HCT116 (cell line): ENCODE measurements at regions not wholly inside any gene's neighbourhood (a gene's known extent, or its start where the extent isn't known, plus 50 kb on each side); places are given as distances from the start of the nearest gene placed in this dataset.

Experiments
- ATAC-seq: fragments of 200-7000 bp; cut with Tn5 transposase; 2 replicates; pipeline ENCODE4 v1.9.1; 2020; ENCODE audit warnings: mild to moderate bottlenecking, moderate library complexity
- BruUV-seq: library from RNA; stranded (reverse); fragments of 400-500 nt; replicated peaks from 2 replicates; lab custom pipeline; 2021; lab: Mats Ljungman, UMichigan
- CTCF ChIA-PET: fragments of 300-600 bp; sonication (Branson Sonifier 250); formaldehyde crosslinking; loops from one replicate; lab custom pipeline; 2021; ENCODE audit warnings: antibody characterized with exemption; lab: Charles Lee
- POLR2A ChIA-PET: fragments of 300-600, 350-600 bp; sonication (Branson Sonifier 250); formaldehyde crosslinking; loops from one replicate; lab custom pipeline; 2021; ENCODE audit warnings: antibody characterized with exemption; lab: Charles Lee
- RAD21 ChIA-PET, 2 experiments: fragments of 300-600 bp; sonication (Branson Sonifier 250); formaldehyde crosslinking; loops; one replicate each; lab custom pipeline; 2023; ENCODE audit warnings: low total read pairs in 2 of 2; ENCODE audit not compliant: uncharacterized antibody in 2 of 2, unreplicated experiment in 2 of 2, low non-redundant PET in 1 of 2; lab: Charles Lee
- DNase-seq: peaks from one replicate; pipeline ENCODE4 v3.0.0-alpha.2; 2010; ENCODE audit warnings: low read depth, low spot score
- H2AFZ ChIP-seq: fragments of 200-600 bp; shearing (Covaris generic), sonication (generic); 2 replicates; pipeline ENCODE4 v1.6.1; 2017; ENCODE audit warnings: low read depth, mixed run types, mixed read lengths, antibody characterized with exemption, low read length; ENCODE audit not compliant: poor library complexity, severe bottlenecking
- H3K27ac ChIP-seq: 2 replicates; pipeline ENCODE4 v1.5.1; 2012; ENCODE audit warnings: low read depth, low read length
- H3K27me3 ChIP-seq: fragments of 200-600 bp; sonication (generic); 2 replicates; pipeline ENCODE4 v1.6.1; 2016; ENCODE audit warnings: mixed run types, low read length, mixed read lengths; ENCODE audit not compliant: insufficient read depth
- H3K36me3 ChIP-seq, 2 experiments: fragments of 200-500 bp in 1 of 2; fragments of 200-600 bp in 1 of 2; sonication (Bioruptor generic) in 1 of 2; sonication (generic) in 1 of 2; 2 replicates each; pipeline versions ENCODE4 v1.5.1 to v1.6.1; 2014 to 2016; ENCODE audit warnings: low read length in 2 of 2, inconsistent platforms in 1 of 2, mixed read lengths in 1 of 2, mixed run types in 1 of 2; ENCODE audit not compliant: insufficient read depth in 2 of 2, control insufficient read depth in 1 of 2
- H3K4me1 ChIP-seq, 2 experiments: fragments of 200-600 bp in 1 of 2; sonication (generic) in 1 of 2; 2 replicates each; pipeline versions ENCODE4 v1.5.1 to v1.6.1; 2012 to 2017; ENCODE audit warnings: low read length in 2 of 2, inconsistent platforms in 1 of 2, mild to moderate bottlenecking in 1 of 2, mixed read lengths in 1 of 2, mixed run types in 1 of 2, moderate library complexity in 1 of 2; ENCODE audit not compliant: insufficient read depth in 2 of 2, control insufficient read depth in 1 of 2
- H3K4me2 ChIP-seq: fragments of 200-600 bp; sonication (generic); 2 replicates; pipeline ENCODE4 v1.6.1; 2017; ENCODE audit warnings: mixed run types, low read length, mixed read lengths
- H3K4me3 ChIP-seq, 2 experiments: fragments of 200-600 bp in 1 of 2; sonication (generic) in 1 of 2; replicated peaks in 1 of 2; 2 replicates each; pipeline ENCODE4 v1.5.1; 2011 to 2016; ENCODE audit warnings: low read length in 2 of 2, control low read depth in 1 of 2, low read depth in 1 of 2, mild to moderate bottlenecking in 1 of 2, mixed read lengths in 1 of 2, mixed run types in 1 of 2
- H3K79me2 ChIP-seq: fragments of 200-600 bp; sonication (generic); 2 replicates; pipeline ENCODE4 v1.6.1; 2017; ENCODE audit warnings: mild to moderate bottlenecking, mixed run types, low read length, moderate library complexity, mixed read lengths; ENCODE audit not compliant: insufficient read depth
- H3K9ac ChIP-seq: fragments of 200-600 bp; sonication (generic); 2 replicates; pipeline ENCODE4 v1.6.1; 2016; ENCODE audit warnings: low read length, mixed read lengths
- H3K9me2 ChIP-seq: fragments of 200-600 bp; sonication (generic), shearing (Covaris generic); 2 replicates; pipeline ENCODE4 v1.6.1; 2017; ENCODE audit warnings: mixed run types, mild to moderate bottlenecking, moderate library complexity; ENCODE audit not compliant: insufficient read depth
- H3K9me3 ChIP-seq, 2 experiments: fragments of 200-500 bp in 1 of 2; fragments of 200-600 bp in 1 of 2; sonication (Bioruptor generic) in 1 of 2; sonication (generic) in 1 of 2; 2 replicates each; pipeline ENCODE4 v1.6.1; 2014 to 2017; ENCODE audit warnings: low read length in 2 of 2, mixed read lengths in 2 of 2, inconsistent platforms in 1 of 2, low read depth in 1 of 2, mild to moderate bottlenecking in 1 of 2, mixed run types in 1 of 2, moderate library complexity in 1 of 2; ENCODE audit not compliant: control insufficient read depth in 1 of 2, insufficient read depth in 1 of 2
- H4K20me1 ChIP-seq: fragments of 200-600 bp; sonication (generic), shearing (Covaris generic); 2 replicates; pipeline ENCODE4 v1.6.1; 2017; ENCODE audit warnings: mixed run types, mild to moderate bottlenecking, moderate library complexity; ENCODE audit not compliant: insufficient read depth
- CBX3 ChIP-seq: IDR thresholded peaks from 2 replicates; pipeline ENCODE4 v1.6.1; 2012; ENCODE audit warnings: low read depth
- EZH2phosphoT487 ChIP-seq: fragments of 200-600 bp; IDR thresholded peaks from 2 replicates; pipeline ENCODE4 v1.6.1; 2018; ENCODE audit warnings: antibody characterized with exemption, borderline replicate concordance
- FOSL1 ChIP-seq: IDR thresholded peaks from 2 replicates; pipeline ENCODE4 v1.6.1; 2012; ENCODE audit warnings: low read depth
- POLR2AphosphoS5 ChIP-seq: IDR thresholded peaks from 2 replicates; pipeline ENCODE4 v1.6.1; 2011; ENCODE audit warnings: mild to moderate bottlenecking, low read depth, low read length, moderate library complexity
- SP1 ChIP-seq: IDR thresholded peaks from 2 replicates; pipeline ENCODE4 v1.6.1; 2012; ENCODE audit warnings: low read depth
- YY1 ChIP-seq: IDR thresholded peaks from 2 replicates; pipeline ENCODE4 v1.6.1; 2011; ENCODE audit warnings: low read length, low read depth, moderate library complexity, mild to moderate bottlenecking; ENCODE audit not compliant: insufficient replicate concordance; ENCODE audit errors: extremely low read depth
- intact Hi-C: fragments of 100-400 bp; cut with micrococcal nuclease; formaldehyde crosslinking; loops from 2 replicates; pipeline ENCODE4 v1.10.0; 2022

DNA sequence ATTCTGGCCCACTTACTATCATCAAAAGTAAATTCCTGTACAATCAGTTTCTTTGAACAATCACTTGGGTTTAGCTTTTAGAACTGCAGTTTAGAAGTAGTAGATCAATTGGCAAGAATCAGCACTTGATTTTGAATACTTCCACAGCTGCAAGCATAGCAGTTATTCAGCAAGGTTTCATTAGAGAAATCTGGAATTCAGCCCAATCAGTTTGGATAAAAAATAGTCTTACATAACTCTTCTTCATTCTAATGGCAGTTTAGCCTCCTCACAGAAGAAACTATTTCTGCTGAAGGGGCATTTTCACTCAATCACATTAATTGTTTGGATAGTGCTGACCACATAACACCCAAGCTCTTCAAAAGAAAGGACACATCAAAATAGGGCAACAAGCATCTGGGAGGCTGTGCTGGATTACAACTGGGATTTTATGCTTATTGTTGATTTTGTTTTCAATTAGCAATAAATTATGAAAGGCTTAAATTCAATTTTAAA is 336.2 kb upstream of the PDE4D start:
- ChIA-PET POLR2A (no interaction called here), CTCF (no interaction called here), RAD21 (no interaction called here)
- TF ChIP-seq EZH2phosphoT487, result no peak
- TF ChIP-seq CBX3, result no peak
- H3K79me2 ChIP-seq, result no peaks in the 10 kb centered on the region
- H3K9ac ChIP-seq, result no peak overlapping the region
- no peaks in the 10 kb centered on the region for H3K9me2 ChIP-seq
- H2AFZ ChIP-seq, result no peak overlapping the region
- H3K9me3 ChIP-seq, result no peaks in the 10 kb centered on the region
- no TSS peak for BruUV-seq
- intact Hi-C loops, result no loop called here
- no peak overlapping the region for H3K4me2 ChIP-seq
- no peak for ATAC-seq
- no peaks in the 10 kb centered on the region for H3K4me1 ChIP-seq
- no peaks in the 10 kb centered on the region for H4K20me1 ChIP-seq
- no peak for DNase-seq
- no peak overlapping the region for H3K27ac ChIP-seq
- H3K4me3 ChIP-seq, result no peak overlapping the region
- H3K36me3 ChIP-seq, result no peaks in the 10 kb centered on the region
- H3K27me3 ChIP-seq, result no peaks in the 10 kb centered on the region

DNA sequence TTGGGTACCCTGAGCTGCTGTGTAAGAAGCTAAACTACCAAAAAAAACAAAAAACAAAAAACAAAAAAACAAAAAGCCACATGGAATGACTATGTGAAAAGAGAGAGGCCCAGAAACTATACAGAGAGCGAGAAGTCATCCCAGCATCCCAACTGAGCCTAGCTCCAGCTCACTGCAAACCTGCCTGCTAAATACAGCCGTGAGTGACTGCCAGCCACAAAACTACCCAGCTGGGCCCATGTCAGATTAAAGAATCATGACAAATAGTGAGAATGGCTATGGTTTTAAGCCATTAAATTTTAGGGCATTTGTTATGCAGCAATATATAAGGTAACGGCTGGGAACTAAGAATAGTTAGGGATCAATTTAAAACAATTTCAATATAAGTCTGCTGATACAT is 335.1 kb upstream of the PDE4D start:
- no peak overlapping the region for H3K9ac ChIP-seq
- no peak for TF ChIP-seq FOSL1
- TF ChIP-seq YY1, result no peak
- no peak for TF ChIP-seq POLR2AphosphoS5
- TF ChIP-seq SP1, result no peak
- TF ChIP-seq, all 23 proteins: peak for 0

More for the DNA sequence above, 335.1 kb upstream of the PDE4D start:
- Histone ChIP-seq H3K9me2 (no peaks in the 10 kb centered on the region), H3K4me3 (no peak overlapping the region), H3K9me3 (no peaks in the 10 kb centered on the region), H4K20me1 (no peaks in the 10 kb centered on the region), H3K4me2 (no peak overlapping the region), H3K79me2 (no peaks in the 10 kb centered on the region), H3K4me1 (no peaks in the 10 kb centered on the region), H2AFZ (no peak overlapping the region), H3K27ac (no peak overlapping the region), H3K27me3 (no peaks in the 10 kb centered on the region), H3K36me3 (no peaks in the 10 kb centered on the region)
- ATAC-seq (no peak), DNase-seq (no peak)
- ChIA-PET CTCF (no interaction called here), POLR2A (no interaction called here), RAD21 (no interaction called here)
- no TSS peak for BruUV-seq
- intact Hi-C loops, result no loop called here
